ENCODE measurements at regions not wholly inside any gene's neighbourhood (a gene's known extent, or its start where the extent isn't known, plus 50 kb on each side); places are given as distances from the start of the nearest gene placed in this dataset.

GRCh38 chr11:81059356-81059755 is 1618.5 kb upstream of the TENM4 start (continued):
- TF ChIP-seq TAF1 (conservative IDR thresholded peaks at IDR 0.05), result no peak
- no peak for TF ChIP-seq YY1 (IDR thresholded peaks at IDR 0.05)
- no peak for TF ChIP-seq SP1 (IDR thresholded peaks at IDR 0.05)
- TF ChIP-seq FOXA1 (IDR thresholded peaks at IDR 0.05), result no peak
- no peak for TF ChIP-seq GABPA (IDR thresholded peaks at IDR 0.05 in 1 of 2, conservative IDR thresholded peaks at IDR 0.05 in 1 of 2)
- no peak for TF ChIP-seq ZBTB33 (IDR thresholded peaks at IDR 0.05)
- TF ChIP-seq FOXA2 (IDR thresholded peaks at IDR 0.05), result no peak

- Histone ChIP-seq H3K4me1 (ENCODE audit: control insufficient read depth in 4 of 4, insufficient read depth in 4 of 4, low read length in 3 of 4) (no peaks in the 10 kb centered on the region), H3K9me3 (ENCODE audit: control insufficient read depth in 4 of 4, low read length in 3 of 4) (no peaks in the 10 kb centered on the region), H3K4me3 (ENCODE audit: low read depth in 1 of 3, low read length in 3 of 3) (no peak overlapping the region), H3K27ac (ENCODE audit: low read depth in 1 of 2, low read length in 2 of 2) (no peak overlapping the region), H3K9ac (ENCODE audit: low read depth in 1 of 2, low read length in 2 of 2) (no peak overlapping the region), H3K36me3 (ENCODE audit: control insufficient read depth in 4 of 4, insufficient read depth in 3 of 4, low read depth in 1 of 4, low read length in 3 of 4) (no peaks in the 10 kb centered on the region), H3K27me3 (ENCODE audit: control insufficient read depth in 4 of 4, insufficient read depth in 4 of 4, low read length in 3 of 4) (no peaks in the 10 kb centered on the region)
- 94% methylated on average over 3 of the region's 3 CpGs for WGBS
- TF ChIP-seq JUND (IDR thresholded peaks at IDR 0.05) (no peak), TAF1 (conservative IDR thresholded peaks at IDR 0.05) (no peak), RAD21 (IDR thresholded peaks at IDR 0.05) (no peak), MAX (IDR thresholded peaks at IDR 0.05) (no peak), FOXA1 (IDR thresholded peaks at IDR 0.05) (no peak), HNF4A (conservative IDR thresholded peaks at IDR 0.05) (no peak), ATF3 (IDR thresholded peaks at IDR 0.05) (no peak), HNF4G (IDR thresholded peaks at IDR 0.05) (no peak), ZBTB33 (IDR thresholded peaks at IDR 0.05) (no peak), FOXA2 (IDR thresholded peaks at IDR 0.05) (no peak), CTCF (IDR thresholded peaks at IDR 0.05; ENCODE audit: low read depth, low read length, missing input control) (no peak), REST (IDR thresholded peaks at IDR 0.05) (no peak), RXRA (IDR thresholded peaks at IDR 0.05) (no peak)
- no peak for DNase-seq (ENCODE audit: low spot score)
Measured at GRCh38 chr11:81052344-81053158, 1611.7 kb upstream of the TENM4 start.

Data from liver (tissue), 8 donors.